BJ (cell line): ENCODE measurements at regions not wholly inside any gene's neighbourhood (a gene's known extent, or its start where the extent isn't known, plus 50 kb on each side); places are given as distances from the start of the nearest gene placed in this dataset.

Experiments
- CTCF ChIA-PET: fragments of 350-600 bp; formaldehyde crosslinking; extraction: SDS; loops from one replicate; lab custom pipeline; 2021; ENCODE audit warnings: antibody characterized with exemption, inconsistent platforms; lab: Yijun Ruan, JAX
- POLR2A ChIA-PET: fragments of 300-600 bp; sonication (Branson Sonifier 250); formaldehyde crosslinking; extraction: SDS; loops from one replicate; lab custom pipeline; 2021; ENCODE audit warnings: antibody characterized with exemption; lab: Charles Lee
- DNase-seq: peaks from one replicate; pipeline ENCODE4 v3.0.0-alpha.2; 2011; ENCODE audit warnings: low read depth
- H3K27me3 ChIP-seq: 2 replicates; pipeline ENCODE4 v1.6.0; 2011; ENCODE audit warnings: low read length; ENCODE audit not compliant: control insufficient read depth, insufficient read depth
- H3K36me3 ChIP-seq: 2 replicates; pipeline ENCODE4 v1.5.1; 2011; ENCODE audit warnings: low read length; ENCODE audit not compliant: control insufficient read depth, insufficient read depth
- H3K4me3 ChIP-seq: 2 replicates; pipeline ENCODE4 v1.5.1; 2011; ENCODE audit warnings: low read depth, mild to moderate bottlenecking, control low read depth, low read length
- TF ChIP-seq, protein P1 (sequence below): IDR thresholded peaks from 2 replicates; pipeline ENCODE4 v1.5.1; 2011; ENCODE audit warnings: low read depth, mild to moderate bottlenecking, control low read depth, inconsistent platforms, low read length, moderate library complexity; ENCODE audit not compliant: insufficient read depth

DNA sequence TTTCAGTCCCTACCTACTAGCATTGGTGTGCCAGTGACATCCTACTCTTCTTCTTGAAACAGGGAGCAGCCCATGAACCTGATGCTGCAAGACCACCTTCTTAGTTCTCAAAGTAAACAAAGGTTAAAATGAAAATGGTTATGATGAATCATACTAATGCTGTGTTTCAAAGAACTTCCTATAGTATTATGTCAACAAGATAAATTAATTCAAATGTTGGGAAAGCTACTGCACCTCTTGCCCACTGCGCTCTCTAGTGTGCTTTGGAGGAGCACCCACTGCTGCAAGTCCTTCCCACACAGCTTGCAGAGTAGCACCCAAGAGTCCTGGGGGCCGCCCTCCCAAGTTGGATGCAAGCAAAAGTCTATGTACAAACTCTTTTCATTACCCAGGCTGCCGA, 81.1 kb downstream of the CD200R1L start:
- no peaks in the 10 kb centered on the region for H3K36me3 ChIP-seq
- ChIA-PET POLR2A (no interaction called here), CTCF (interaction anchor here (1.0 to 2.0 kb wide), 4 partner anchors 10 to 46 kb away, joined by 3 to 6 read pairs (median 4); no protein-coding TSS in a partner anchor)
- DNase-seq: no peak
- no peak overlapping the region for H3K4me3 ChIP-seq
- H3K27me3 ChIP-seq: no peaks in the 10 kb centered on the region
- TF ChIP-seq, protein P1, sequence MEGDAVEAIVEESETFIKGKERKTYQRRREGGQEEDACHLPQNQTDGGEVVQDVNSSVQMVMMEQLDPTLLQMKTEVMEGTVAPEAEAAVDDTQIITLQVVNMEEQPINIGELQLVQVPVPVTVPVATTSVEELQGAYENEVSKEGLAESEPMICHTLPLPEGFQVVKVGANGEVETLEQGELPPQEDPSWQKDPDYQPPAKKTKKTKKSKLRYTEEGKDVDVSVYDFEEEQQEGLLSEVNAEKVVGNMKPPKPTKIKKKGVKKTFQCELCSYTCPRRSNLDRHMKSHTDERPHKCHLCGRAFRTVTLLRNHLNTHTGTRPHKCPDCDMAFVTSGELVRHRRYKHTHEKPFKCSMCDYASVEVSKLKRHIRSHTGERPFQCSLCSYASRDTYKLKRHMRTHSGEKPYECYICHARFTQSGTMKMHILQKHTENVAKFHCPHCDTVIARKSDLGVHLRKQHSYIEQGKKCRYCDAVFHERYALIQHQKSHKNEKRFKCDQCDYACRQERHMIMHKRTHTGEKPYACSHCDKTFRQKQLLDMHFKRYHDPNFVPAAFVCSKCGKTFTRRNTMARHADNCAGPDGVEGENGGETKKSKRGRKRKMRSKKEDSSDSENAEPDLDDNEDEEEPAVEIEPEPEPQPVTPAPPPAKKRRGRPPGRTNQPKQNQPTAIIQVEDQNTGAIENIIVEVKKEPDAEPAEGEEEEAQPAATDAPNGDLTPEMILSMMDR: no peak

DNA sequence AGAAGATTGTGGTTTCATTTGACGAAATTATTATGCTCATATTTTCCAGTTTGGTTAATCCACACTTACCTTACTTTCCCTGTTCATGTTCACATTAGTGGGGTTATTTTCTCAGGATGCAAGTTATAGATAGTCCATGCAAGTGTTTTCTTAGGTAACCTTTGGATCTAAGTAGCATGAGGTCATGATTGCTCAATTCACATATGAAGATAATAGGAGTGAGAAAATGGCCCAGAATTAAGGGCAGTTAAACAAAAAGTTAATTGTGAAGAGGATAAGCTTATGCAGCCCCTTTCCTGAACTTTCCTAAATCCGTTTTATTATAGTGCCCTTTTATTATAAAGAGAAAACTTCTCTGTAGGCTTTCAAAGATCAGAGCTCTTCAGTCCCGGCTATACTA, 83.4 kb downstream of the CD200R1L start:
- ChIA-PET POLR2A (no interaction called here), CTCF (interaction anchor here (1.0 kb wide), 1 partner anchor 11 kb away, joined by 7 read pairs; no protein-coding TSS in a partner anchor)
- TF ChIP-seq, protein P1: no peak
- H3K27me3 ChIP-seq: no peaks in the 10 kb centered on the region
- no peaks in the 10 kb centered on the region for H3K36me3 ChIP-seq
- no peak overlapping the region for H3K4me3 ChIP-seq
- DNase-seq: no peak

DNA sequence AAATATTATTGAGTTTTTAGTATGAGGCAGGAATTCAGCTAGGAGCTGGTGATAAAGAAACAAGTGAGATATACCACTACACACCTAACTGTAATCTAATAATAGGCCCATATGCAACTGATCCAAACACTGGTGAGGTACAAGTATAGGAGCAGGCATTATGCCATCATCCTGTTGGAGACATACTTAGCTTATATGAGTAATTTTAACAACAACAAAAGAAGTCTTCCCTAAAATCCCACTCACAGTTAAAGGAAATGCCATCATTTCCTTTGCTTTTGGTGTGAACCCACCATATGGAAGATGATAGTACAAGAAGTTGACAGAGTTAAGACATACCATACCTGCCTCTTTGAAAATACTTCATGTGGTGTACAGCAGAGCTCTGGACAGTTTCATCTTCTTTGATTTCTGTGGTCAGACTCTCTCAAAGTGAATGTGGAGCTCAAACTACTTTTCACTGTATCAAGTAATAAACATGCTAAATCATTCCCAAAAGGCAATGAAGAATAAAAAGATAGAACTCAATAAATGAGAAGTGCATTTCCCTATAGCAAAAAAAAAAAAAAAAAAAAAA, 85.5 kb downstream of the CD200R1L start:
- no peaks in the 10 kb centered on the region for H3K27me3 ChIP-seq
- no peak for DNase-seq
- no peaks in the 10 kb centered on the region for H3K36me3 ChIP-seq
- POLR2A ChIA-PET: interaction anchor here (0.6 to 0.7 kb wide), 2 partner anchors 118 to 183 kb away, joined by 4 to 5 read pairs; no protein-coding TSS in a partner anchor
- H3K4me3 ChIP-seq: no peak overlapping the region
- TF ChIP-seq, protein P1: no peak
- CTCF ChIA-PET: interaction anchor here (0.5 to 1.3 kb wide), 6 partner anchors 9 to 131 kb away, joined by 3 to 4 read pairs (median 3); no protein-coding TSS in a partner anchor

DNA sequence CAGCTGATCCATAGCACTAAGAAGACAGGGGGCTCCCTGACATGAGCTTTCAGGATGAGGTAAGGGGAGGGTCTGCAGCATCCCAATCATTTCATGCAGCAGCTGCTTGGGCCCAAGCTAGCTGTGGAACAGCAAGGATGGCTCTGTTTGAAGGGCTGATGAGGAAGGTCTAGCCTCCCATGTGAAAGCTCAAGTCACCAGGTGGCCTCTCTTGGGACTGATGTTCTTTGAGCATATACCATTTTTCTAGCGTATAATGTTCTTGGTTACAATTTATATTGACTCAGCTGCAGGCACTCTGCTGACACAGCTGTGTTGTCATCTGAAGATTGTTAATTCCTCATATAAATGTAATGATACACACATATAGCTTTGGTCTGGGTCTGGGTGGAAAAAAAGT, 87.0 kb downstream of the CD200R1L start:
- no peaks in the 10 kb centered on the region for H3K27me3 ChIP-seq
- TF ChIP-seq, protein P1: no peak
- no peaks in the 10 kb centered on the region for H3K36me3 ChIP-seq
- DNase-seq: no peak
- POLR2A ChIA-PET: no interaction called here
- CTCF ChIA-PET: interaction anchor here (0.8 to 2.1 kb wide), 3 partner anchors 20 to 177 kb away, joined by 3 to 5 read pairs (median 3); no protein-coding TSS in a partner anchor
- no peak overlapping the region for H3K4me3 ChIP-seq

DNA sequence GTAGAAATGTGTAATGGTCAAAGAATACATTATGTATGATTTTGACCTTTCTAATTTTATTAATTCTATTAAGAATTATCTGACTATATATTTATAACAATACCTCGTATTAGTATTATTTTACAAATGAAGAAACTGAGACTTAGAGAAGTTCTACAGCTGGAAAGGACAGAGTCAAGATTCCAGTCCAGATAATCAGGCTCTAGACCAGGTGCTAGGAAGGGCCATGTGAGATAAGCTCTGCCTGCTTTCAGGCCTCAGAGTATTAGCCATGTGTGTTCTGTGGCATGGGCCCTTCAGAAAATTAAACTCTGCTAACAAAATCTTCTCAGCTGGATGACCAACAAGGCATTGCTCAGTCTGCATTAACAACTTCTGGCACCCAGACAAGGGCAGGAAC, 87.5 kb downstream of the CD200R1L start:
- DNase-seq: no peak

More for the DNA sequence above, 87.5 kb downstream of the CD200R1L start:
- Histone ChIP-seq H3K27me3 (no peaks in the 10 kb centered on the region), H3K4me3 (no peak overlapping the region), H3K36me3 (no peaks in the 10 kb centered on the region)
- ChIA-PET CTCF (interaction anchor here (0.8 to 2.1 kb wide), 2 partner anchors 20 to 177 kb away, joined by 3 to 5 read pairs; no protein-coding TSS in a partner anchor), POLR2A (no interaction called here)
- TF ChIP-seq, protein P1: no peak
